ENCODE measurements at regions not wholly inside any gene's neighbourhood (a gene's known extent, or its start where the extent isn't known, plus 50 kb on each side); places are given as distances from the start of the nearest gene placed in this dataset.

DNA sequence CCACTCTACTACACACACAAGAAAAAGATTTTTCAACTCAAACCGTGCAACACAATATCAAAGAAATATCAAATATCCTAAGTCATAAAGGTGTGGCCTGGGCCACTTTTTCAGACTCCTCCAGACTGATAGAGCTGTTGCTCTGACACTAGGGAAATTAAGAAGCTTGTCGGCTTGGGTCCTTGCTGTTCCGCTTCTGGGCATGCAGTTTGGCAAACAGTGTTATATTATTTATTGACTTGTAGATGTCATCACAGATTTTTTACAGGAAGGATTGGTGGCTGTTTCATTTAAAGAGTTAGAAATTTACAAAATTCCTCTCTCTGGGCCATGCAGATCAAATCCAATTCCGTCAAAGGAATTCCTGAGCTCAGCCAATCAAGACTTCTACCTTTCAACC, 64.5 kb upstream of the EPCAM start:
- no peaks in the 10 kb centered on the region for H3K9me3 ChIP-seq (ENCODE audit: control insufficient read depth in 2 of 2, low read length in 2 of 2)
- H3K27me3 ChIP-seq (ENCODE audit: control insufficient read depth in 2 of 2, insufficient read depth in 2 of 2, low read length in 2 of 2), result no peaks in the 10 kb centered on the region
- no peak overlapping the region for H3K4me3 ChIP-seq (ENCODE audit: low read length in 2 of 2)
- H3K9ac ChIP-seq (ENCODE audit: low read depth in 1 of 2, low read length in 2 of 2), result no peak overlapping the region
- H3K36me3 ChIP-seq (ENCODE audit: control insufficient read depth in 2 of 2, insufficient read depth in 2 of 2, low read length in 2 of 2), result peaks cover 0 to 4% of the 10 kb centered on the region in 2 donors
- peaks cover 12% of the 10 kb centered on the region in 2 donors for H3K4me1 ChIP-seq (ENCODE audit: control insufficient read depth in 2 of 2, insufficient read depth in 2 of 2, low read length in 2 of 2)
- no peak overlapping the region for H3K27ac ChIP-seq (ENCODE audit: low read depth in 2 of 2, low read length in 2 of 2)

DNA sequence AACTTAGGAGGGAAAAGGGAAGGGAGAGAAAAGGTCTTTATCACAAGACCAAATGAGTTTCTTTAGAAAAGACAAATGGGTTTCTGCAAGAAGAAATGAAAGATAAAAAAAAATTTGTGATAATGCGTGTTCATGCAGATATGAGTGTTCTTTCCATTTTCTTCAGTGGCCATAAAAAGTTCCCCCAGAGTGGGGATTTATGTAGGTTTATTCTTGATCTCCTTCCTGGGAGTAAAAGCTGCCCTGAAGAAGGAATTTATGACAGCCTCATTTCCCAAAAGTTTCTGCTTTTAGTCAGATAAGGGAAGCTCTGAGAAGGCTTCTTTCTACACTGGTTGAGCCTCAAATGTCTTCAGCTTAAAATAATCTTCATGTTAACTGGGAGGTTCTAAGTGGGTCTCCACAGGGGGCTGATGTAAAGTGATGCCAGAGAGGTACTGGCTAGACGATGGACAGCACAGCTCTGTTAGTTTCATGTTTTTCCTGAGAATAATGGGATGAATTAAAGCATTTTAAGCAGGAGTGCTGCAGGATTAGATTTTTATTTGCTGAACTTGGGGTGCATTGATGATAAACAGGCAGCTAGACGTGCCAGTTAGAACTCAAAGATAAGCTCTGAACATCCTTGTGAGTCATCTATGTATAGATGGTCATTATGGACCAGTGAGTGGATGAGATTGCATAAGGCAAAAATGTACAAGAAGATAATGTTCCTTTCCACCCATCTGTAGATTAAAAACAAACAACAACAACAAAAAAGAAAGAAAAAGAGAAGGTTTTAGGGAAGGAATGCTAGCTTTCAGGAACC, 65.6 kb upstream of the EPCAM start:
- Histone ChIP-seq H3K36me3 (ENCODE audit: control insufficient read depth in 2 of 2, insufficient read depth in 2 of 2, low read length in 2 of 2) (peaks cover 0 to 4% of the 10 kb centered on the region in 2 donors), H3K9ac (ENCODE audit: low read depth in 1 of 2, low read length in 2 of 2) (no peak overlapping the region), H3K27me3 (ENCODE audit: control insufficient read depth in 2 of 2, insufficient read depth in 2 of 2, low read length in 2 of 2) (no peaks in the 10 kb centered on the region), H3K4me1 (ENCODE audit: control insufficient read depth in 2 of 2, insufficient read depth in 2 of 2, low read length in 2 of 2) (peaks cover 6 to 9% of the 10 kb centered on the region in 2 donors), H3K4me3 (ENCODE audit: low read length in 2 of 2) (no peak overlapping the region), H3K27ac (ENCODE audit: low read depth in 2 of 2, low read length in 2 of 2) (no peak overlapping the region), H3K9me3 (ENCODE audit: control insufficient read depth in 2 of 2, low read length in 2 of 2) (no peaks in the 10 kb centered on the region)

DNA sequence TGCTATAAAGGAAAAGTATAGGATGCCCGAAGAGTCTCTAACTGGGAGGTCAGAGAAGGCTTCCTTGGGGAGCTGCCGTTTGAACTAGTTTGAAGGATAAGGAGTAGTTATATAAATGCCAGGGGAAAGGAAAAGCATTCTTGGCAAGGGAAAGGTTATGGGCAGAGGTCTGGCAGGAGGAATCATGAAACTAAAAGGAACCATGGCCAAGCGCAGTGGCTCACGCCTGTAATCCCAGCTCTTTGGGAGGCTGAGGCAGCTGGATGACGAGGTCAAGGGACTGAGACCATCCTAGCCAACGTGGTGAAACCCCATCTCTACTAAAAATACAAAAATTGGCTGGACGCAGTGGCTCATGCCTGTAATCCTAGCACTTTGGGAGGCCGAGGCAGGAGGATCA, 66.8 kb upstream of the EPCAM start:
- H3K36me3 ChIP-seq (ENCODE audit: control insufficient read depth in 2 of 2, insufficient read depth in 2 of 2, low read length in 2 of 2), result peaks cover 0 to 4% of the 10 kb centered on the region in 2 donors
- H3K27me3 ChIP-seq (ENCODE audit: control insufficient read depth in 2 of 2, insufficient read depth in 2 of 2, low read length in 2 of 2), result no peaks in the 10 kb centered on the region
- no peak overlapping the region for H3K9ac ChIP-seq (ENCODE audit: low read depth in 1 of 2, low read length in 2 of 2)
- H3K9me3 ChIP-seq (ENCODE audit: control insufficient read depth in 2 of 2, low read length in 2 of 2), result no peaks in the 10 kb centered on the region
- peaks cover 4 to 6% of the 10 kb centered on the region in 2 donors for H3K4me1 ChIP-seq (ENCODE audit: control insufficient read depth in 2 of 2, insufficient read depth in 2 of 2, low read length in 2 of 2)
- no peak overlapping the region for H3K4me3 ChIP-seq (ENCODE audit: low read length in 2 of 2)
- no peak overlapping the region for H3K27ac ChIP-seq (ENCODE audit: low read depth in 2 of 2, low read length in 2 of 2)

DNA sequence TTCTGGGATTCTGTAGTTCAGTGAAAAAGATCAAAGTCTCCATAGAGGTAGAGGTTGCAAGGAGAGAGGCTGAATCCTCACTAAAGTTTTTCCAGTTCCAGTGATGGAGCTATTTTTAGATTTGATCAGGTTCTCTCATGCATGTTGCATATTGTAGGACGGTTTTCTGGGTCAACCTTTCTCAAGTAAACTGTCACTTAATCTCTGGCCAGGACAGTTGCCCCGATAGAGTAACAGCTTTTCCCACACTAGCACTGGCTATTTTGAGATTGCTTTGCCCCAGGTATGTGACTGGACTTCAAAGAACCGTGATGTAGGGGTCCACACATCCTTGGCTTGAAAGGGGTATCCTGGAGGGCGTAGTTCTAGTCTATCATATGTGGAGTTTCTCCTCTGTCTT, 67.4 kb upstream of the EPCAM start:
- H3K9ac ChIP-seq (ENCODE audit: low read depth in 1 of 2, low read length in 2 of 2), result no peak overlapping the region
- no peaks in the 10 kb centered on the region for H3K27me3 ChIP-seq (ENCODE audit: control insufficient read depth in 2 of 2, insufficient read depth in 2 of 2, low read length in 2 of 2)
- H3K4me1 ChIP-seq (ENCODE audit: control insufficient read depth in 2 of 2, insufficient read depth in 2 of 2, low read length in 2 of 2), result peaks cover 0 to 6% of the 10 kb centered on the region in 2 donors
- no peak overlapping the region for H3K27ac ChIP-seq (ENCODE audit: low read depth in 2 of 2, low read length in 2 of 2)
- no peak overlapping the region for H3K4me3 ChIP-seq (ENCODE audit: low read length in 2 of 2)
- H3K36me3 ChIP-seq (ENCODE audit: control insufficient read depth in 2 of 2, insufficient read depth in 2 of 2, low read length in 2 of 2), result peaks cover 0 to 4% of the 10 kb centered on the region in 2 donors
- no peaks in the 10 kb centered on the region for H3K9me3 ChIP-seq (ENCODE audit: control insufficient read depth in 2 of 2, low read length in 2 of 2)

DNA sequence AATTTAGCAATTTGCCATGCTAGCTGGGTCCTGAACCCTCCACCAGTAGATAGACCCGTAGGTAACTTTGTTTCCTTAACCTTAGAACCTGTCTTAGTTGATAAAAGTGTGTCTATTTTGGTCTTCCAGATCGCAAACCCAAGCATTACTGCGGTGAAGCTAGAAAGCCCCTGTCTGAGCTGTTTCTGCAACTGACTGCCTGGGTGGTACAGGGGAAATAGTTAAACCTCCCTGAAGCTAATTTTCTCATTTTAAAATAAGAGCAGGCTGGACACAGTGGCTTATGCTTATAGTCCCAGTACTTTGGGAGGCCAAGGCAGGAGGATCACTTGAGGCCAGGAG, 67.9 kb upstream of the EPCAM start:
- Histone ChIP-seq H3K27ac (ENCODE audit: low read depth in 2 of 2, low read length in 2 of 2) (peak overlapping the region in 1 of 2 donors; percentile 13), H3K9me3 (ENCODE audit: control insufficient read depth in 2 of 2, low read length in 2 of 2) (no peaks in the 10 kb centered on the region), H3K27me3 (ENCODE audit: control insufficient read depth in 2 of 2, insufficient read depth in 2 of 2, low read length in 2 of 2) (no peaks in the 10 kb centered on the region), H3K4me1 (ENCODE audit: control insufficient read depth in 2 of 2, insufficient read depth in 2 of 2, low read length in 2 of 2) (peaks cover 0 to 6% of the 10 kb centered on the region in 2 donors), H3K36me3 (ENCODE audit: control insufficient read depth in 2 of 2, insufficient read depth in 2 of 2, low read length in 2 of 2) (peaks cover 0 to 2% of the 10 kb centered on the region in 2 donors), H3K9ac (ENCODE audit: low read depth in 1 of 2, low read length in 2 of 2) (no peak overlapping the region), H3K4me3 (ENCODE audit: low read length in 2 of 2) (no peak overlapping the region)

DNA sequence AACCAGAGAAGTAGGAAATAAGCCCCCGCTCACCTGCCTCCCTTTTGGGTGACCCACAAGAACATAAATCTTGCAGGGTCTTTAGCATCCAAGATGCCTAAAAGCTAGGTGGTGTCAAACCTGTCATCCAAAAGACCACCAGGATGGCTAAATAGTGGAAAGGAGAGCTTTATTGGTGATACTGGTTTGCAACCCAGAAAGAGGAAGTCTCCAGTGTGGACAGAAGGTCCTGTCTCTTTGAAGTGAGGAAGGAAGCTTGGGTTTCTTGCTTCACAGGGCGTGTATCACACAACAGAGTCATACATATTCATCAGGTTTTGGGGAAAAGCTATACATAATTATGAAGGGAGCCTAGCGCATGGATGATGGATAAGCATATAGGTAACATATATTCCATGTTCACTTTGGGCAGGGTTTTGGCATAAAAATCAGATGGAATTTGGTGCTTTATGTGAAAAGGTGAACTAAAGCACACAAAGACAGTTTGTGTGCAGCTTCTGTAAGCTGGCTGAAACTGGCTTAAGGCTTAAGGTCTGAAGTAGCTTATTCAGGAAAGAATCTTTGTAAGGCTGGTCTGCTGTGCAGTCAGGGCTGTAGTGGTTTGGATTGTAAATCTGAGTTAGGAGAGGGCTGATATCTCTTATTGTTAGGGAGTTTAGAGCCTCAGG, 68.4 kb upstream of the EPCAM start:
- peak overlapping the region in 1 of 2 donors; percentile 13 for H3K27ac ChIP-seq (ENCODE audit: low read depth in 2 of 2, low read length in 2 of 2)
- H3K9me3 ChIP-seq (ENCODE audit: control insufficient read depth in 2 of 2, low read length in 2 of 2), result no peaks in the 10 kb centered on the region
- no peaks in the 10 kb centered on the region for H3K27me3 ChIP-seq (ENCODE audit: control insufficient read depth in 2 of 2, insufficient read depth in 2 of 2, low read length in 2 of 2)
- H3K9ac ChIP-seq (ENCODE audit: low read depth in 1 of 2, low read length in 2 of 2), result no peak overlapping the region
- peaks cover 0 to 6% of the 10 kb centered on the region in 2 donors for H3K4me1 ChIP-seq (ENCODE audit: control insufficient read depth in 2 of 2, insufficient read depth in 2 of 2, low read length in 2 of 2)
- no peak overlapping the region for H3K4me3 ChIP-seq (ENCODE audit: low read length in 2 of 2)
- no peaks in the 10 kb centered on the region for H3K36me3 ChIP-seq (ENCODE audit: control insufficient read depth in 2 of 2, insufficient read depth in 2 of 2, low read length in 2 of 2)

DNA sequence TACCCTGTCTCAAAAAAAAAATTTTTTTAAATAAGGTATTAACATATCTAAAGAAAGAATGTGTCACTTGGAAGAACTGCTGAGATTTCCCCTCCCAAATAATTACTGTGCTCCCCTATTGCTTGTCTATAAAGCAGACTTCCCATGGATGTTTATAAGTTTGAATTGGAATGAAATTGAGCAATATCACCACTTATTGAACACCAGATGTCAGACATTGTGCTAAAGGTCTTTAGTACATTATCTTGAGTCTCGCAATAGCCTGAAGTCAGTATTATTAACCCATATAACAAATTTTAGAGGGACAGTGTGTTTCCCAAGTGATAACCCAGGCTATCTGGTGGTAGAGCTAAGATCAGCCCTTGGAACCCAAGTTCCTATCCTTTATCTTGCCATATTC, 69.0 kb upstream of the EPCAM start:
- H3K36me3 ChIP-seq (ENCODE audit: control insufficient read depth in 2 of 2, insufficient read depth in 2 of 2, low read length in 2 of 2), result no peaks in the 10 kb centered on the region
- no peak overlapping the region for H3K27ac ChIP-seq (ENCODE audit: low read depth in 2 of 2, low read length in 2 of 2)
- no peaks in the 10 kb centered on the region for H3K9me3 ChIP-seq (ENCODE audit: control insufficient read depth in 2 of 2, low read length in 2 of 2)
- H3K4me1 ChIP-seq (ENCODE audit: control insufficient read depth in 2 of 2, insufficient read depth in 2 of 2, low read length in 2 of 2), result peaks cover 0 to 6% of the 10 kb centered on the region in 2 donors
- H3K27me3 ChIP-seq (ENCODE audit: control insufficient read depth in 2 of 2, insufficient read depth in 2 of 2, low read length in 2 of 2), result no peaks in the 10 kb centered on the region
- H3K9ac ChIP-seq (ENCODE audit: low read depth in 1 of 2, low read length in 2 of 2), result no peak overlapping the region
- H3K4me3 ChIP-seq (ENCODE audit: low read length in 2 of 2), result no peak overlapping the region

DNA sequence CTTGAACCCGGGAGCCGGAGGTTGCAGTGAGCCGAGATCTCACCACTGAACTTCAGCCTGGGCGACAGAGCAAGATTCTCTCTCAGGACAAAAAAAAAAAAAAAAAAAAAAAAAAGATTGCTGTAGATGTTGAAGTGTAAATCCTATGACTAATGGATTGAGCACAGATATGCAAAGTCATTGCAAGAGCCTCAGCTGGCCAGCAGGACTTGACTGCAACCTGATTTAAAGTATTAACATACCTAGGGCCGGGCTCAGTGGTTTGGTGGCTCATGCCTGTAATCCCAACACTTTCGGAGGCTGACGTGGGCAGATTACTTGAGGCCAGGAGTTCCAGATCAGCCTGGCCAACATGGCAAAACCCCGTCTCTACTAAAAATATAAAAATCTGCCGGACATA, 69.6 kb upstream of the EPCAM start:
- H3K4me3 ChIP-seq (ENCODE audit: low read length in 2 of 2), result no peak overlapping the region
- no peaks in the 10 kb centered on the region for H3K36me3 ChIP-seq (ENCODE audit: control insufficient read depth in 2 of 2, insufficient read depth in 2 of 2, low read length in 2 of 2)
- no peaks in the 10 kb centered on the region for H3K27me3 ChIP-seq (ENCODE audit: control insufficient read depth in 2 of 2, insufficient read depth in 2 of 2, low read length in 2 of 2)
- H3K4me1 ChIP-seq (ENCODE audit: control insufficient read depth in 2 of 2, insufficient read depth in 2 of 2, low read length in 2 of 2), result peaks cover 0 to 2% of the 10 kb centered on the region in 2 donors
- H3K9ac ChIP-seq (ENCODE audit: low read depth in 1 of 2, low read length in 2 of 2), result no peak overlapping the region
- no peak overlapping the region for H3K27ac ChIP-seq (ENCODE audit: low read depth in 2 of 2, low read length in 2 of 2)
- H3K9me3 ChIP-seq (ENCODE audit: control insufficient read depth in 2 of 2, low read length in 2 of 2), result no peaks in the 10 kb centered on the region

DNA sequence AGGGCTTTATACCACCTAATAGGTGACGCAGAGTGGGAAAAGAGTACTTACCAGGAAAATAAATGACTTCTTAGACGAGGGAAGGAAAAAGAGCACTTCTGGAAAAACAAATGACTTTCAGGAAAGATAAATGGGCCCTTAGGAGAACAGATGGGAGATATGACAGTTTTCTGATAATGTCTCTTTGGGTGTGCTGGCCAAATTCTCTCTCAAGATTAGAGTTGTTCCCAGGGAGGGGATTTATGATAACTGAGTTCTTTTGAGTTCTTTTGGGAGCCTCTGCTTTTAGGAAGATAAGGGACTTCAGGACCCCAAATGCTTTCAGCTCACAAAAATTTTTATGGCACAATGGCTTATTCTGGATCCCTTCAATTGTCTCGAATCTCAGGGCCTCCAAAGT, 70.3 kb upstream of the EPCAM start:
- Histone ChIP-seq H3K9ac (ENCODE audit: low read depth in 1 of 2, low read length in 2 of 2) (no peak overlapping the region), H3K4me3 (ENCODE audit: low read length in 2 of 2) (no peak overlapping the region), H3K27ac (ENCODE audit: low read depth in 2 of 2, low read length in 2 of 2) (no peak overlapping the region), H3K36me3 (ENCODE audit: control insufficient read depth in 2 of 2, insufficient read depth in 2 of 2, low read length in 2 of 2) (no peaks in the 10 kb centered on the region), H3K27me3 (ENCODE audit: control insufficient read depth in 2 of 2, insufficient read depth in 2 of 2, low read length in 2 of 2) (no peaks in the 10 kb centered on the region), H3K4me1 (ENCODE audit: control insufficient read depth in 2 of 2, insufficient read depth in 2 of 2, low read length in 2 of 2) (peaks cover 3 to 9% of the 10 kb centered on the region in 2 donors), H3K9me3 (ENCODE audit: control insufficient read depth in 2 of 2, low read length in 2 of 2) (no peaks in the 10 kb centered on the region)

DNA sequence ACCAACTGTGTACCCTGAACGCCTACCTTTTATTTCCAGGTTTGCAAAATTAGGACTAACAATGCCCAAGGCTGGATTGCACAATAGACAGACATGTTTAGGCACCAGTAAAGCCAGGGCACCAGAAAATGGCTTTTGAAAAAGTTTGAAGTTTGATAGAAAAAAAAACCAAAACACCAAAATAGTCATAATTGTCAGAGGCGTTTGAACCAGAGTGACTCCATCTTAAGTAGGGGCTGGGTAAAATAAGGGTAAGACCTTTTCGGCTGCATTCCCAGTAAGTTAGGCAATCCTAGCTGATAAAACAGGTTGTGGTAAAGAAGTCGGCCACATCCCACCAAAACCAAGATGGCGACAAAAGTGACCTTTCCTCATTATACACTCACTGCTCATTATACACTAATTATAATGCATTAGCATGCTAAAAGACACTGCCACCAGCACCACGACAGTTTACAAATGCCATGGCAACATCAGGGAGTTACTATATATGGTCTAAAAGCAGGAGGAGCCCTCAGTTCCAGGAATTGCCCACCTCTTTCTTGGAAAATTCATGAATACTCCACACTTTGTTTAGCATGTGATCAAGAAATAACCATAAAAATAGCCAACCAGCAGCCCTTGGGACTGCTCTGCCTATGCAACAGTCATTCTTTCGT, 71.2 kb upstream of the EPCAM start:
- H3K9ac ChIP-seq (ENCODE audit: low read depth in 1 of 2, low read length in 2 of 2), result no peak overlapping the region
- no peaks in the 10 kb centered on the region for H3K36me3 ChIP-seq (ENCODE audit: control insufficient read depth in 2 of 2, insufficient read depth in 2 of 2, low read length in 2 of 2)
- H3K4me1 ChIP-seq (ENCODE audit: control insufficient read depth in 2 of 2, insufficient read depth in 2 of 2, low read length in 2 of 2), result peaks cover 3 to 10% of the 10 kb centered on the region in 2 donors
- no peaks in the 10 kb centered on the region for H3K9me3 ChIP-seq (ENCODE audit: control insufficient read depth in 2 of 2, low read length in 2 of 2)
- H3K27ac ChIP-seq (ENCODE audit: low read depth in 2 of 2, low read length in 2 of 2), result no peak overlapping the region
- no peaks in the 10 kb centered on the region for H3K27me3 ChIP-seq (ENCODE audit: control insufficient read depth in 2 of 2, insufficient read depth in 2 of 2, low read length in 2 of 2)
- H3K4me3 ChIP-seq (ENCODE audit: low read length in 2 of 2), result no peak overlapping the region
